ENCODE measurements at regions not wholly inside any gene's neighbourhood (a gene's known extent, or its start where the extent isn't known, plus 50 kb on each side); places are given as distances from the start of the nearest gene placed in this dataset.

GRCh38 chr9:13958672-13959071, 355.3 kb downstream of the NFIB start:
- Histone ChIP-seq H3K4me1 (ENCODE audit: control insufficient read depth, low read length) (no peaks in the 10 kb centered on the region), H3K27ac (ENCODE audit: low read depth, low read length) (no peak overlapping the region), H3K79me2 (ENCODE audit: control insufficient read depth, low read length) (no peaks in the 10 kb centered on the region), H3F3A (ENCODE audit: control insufficient read depth, insufficient read depth) (no peaks in the 10 kb centered on the region), H3K4me3 (ENCODE audit: low read length) (no peak overlapping the region), H3K4me2 (ENCODE audit: low read length) (no peak overlapping the region), H3K36me3 (ENCODE audit: control insufficient read depth, low read length) (no peaks in the 10 kb centered on the region), H3K9me2 (replicated peaks; ENCODE audit: control insufficient read depth, low read length) (no peaks in the 10 kb centered on the region), H3K9me3 (ENCODE audit: control insufficient read depth, insufficient read depth, low read length) (no peaks in the 10 kb centered on the region), H4K20me1 (ENCODE audit: control insufficient read depth, insufficient read depth, low read depth, low read length) (no peaks in the 10 kb centered on the region), H3K27me3 (ENCODE audit: control insufficient read depth, low read length) (no peaks in the 10 kb centered on the region)
- TF ChIP-seq EZH2phosphoT487 (IDR thresholded peaks at IDR 0.05; ENCODE audit: borderline replicate concordance, low read length) (no peak), CTCF (IDR thresholded peaks at IDR 0.05; ENCODE audit: low read depth, low read length, poor library complexity, severe bottlenecking) (no peak)

- Histone ChIP-seq H3K4me2 (ENCODE audit: low read length) (no peak overlapping the region), H3K27ac (ENCODE audit: low read depth, low read length) (no peak overlapping the region), H3F3A (ENCODE audit: control insufficient read depth, insufficient read depth) (no peaks in the 10 kb centered on the region), H3K9me2 (replicated peaks; ENCODE audit: control insufficient read depth, low read length) (no peaks in the 10 kb centered on the region), H3K9me3 (ENCODE audit: control insufficient read depth, insufficient read depth, low read length) (no peaks in the 10 kb centered on the region), H4K20me1 (ENCODE audit: control insufficient read depth, insufficient read depth, low read depth, low read length) (no peaks in the 10 kb centered on the region), H3K4me1 (ENCODE audit: control insufficient read depth, low read length) (no peaks in the 10 kb centered on the region), H3K27me3 (ENCODE audit: control insufficient read depth, low read length) (no peaks in the 10 kb centered on the region), H3K4me3 (ENCODE audit: low read length) (no peak overlapping the region), H3K79me2 (ENCODE audit: control insufficient read depth, low read length) (no peaks in the 10 kb centered on the region), H3K36me3 (ENCODE audit: control insufficient read depth, low read length) (no peaks in the 10 kb centered on the region)
- TF ChIP-seq EZH2phosphoT487 (IDR thresholded peaks at IDR 0.05; ENCODE audit: borderline replicate concordance, low read length) (no peak), CTCF (IDR thresholded peaks at IDR 0.05; ENCODE audit: low read depth, low read length, poor library complexity, severe bottlenecking) (no peak)
These were observed 356.9 kb downstream of the NFIB start for GRCh38 chr9:13957089-13957488.

- Histone ChIP-seq H3K4me2 (ENCODE audit: low read length) (no peak overlapping the region), H3F3A (ENCODE audit: control insufficient read depth, insufficient read depth) (no peaks in the 10 kb centered on the region), H3K27ac (ENCODE audit: low read depth, low read length) (no peak overlapping the region), H4K20me1 (ENCODE audit: control insufficient read depth, insufficient read depth, low read depth, low read length) (no peaks in the 10 kb centered on the region), H3K4me3 (ENCODE audit: low read length) (no peak overlapping the region), H3K27me3 (ENCODE audit: control insufficient read depth, low read length) (no peaks in the 10 kb centered on the region), H3K79me2 (ENCODE audit: control insufficient read depth, low read length) (no peaks in the 10 kb centered on the region), H3K36me3 (ENCODE audit: control insufficient read depth, low read length) (no peaks in the 10 kb centered on the region), H3K4me1 (ENCODE audit: control insufficient read depth, low read length) (no peaks in the 10 kb centered on the region), H3K9me2 (replicated peaks; ENCODE audit: control insufficient read depth, low read length) (no peaks in the 10 kb centered on the region), H3K9me3 (ENCODE audit: control insufficient read depth, insufficient read depth, low read length) (no peaks in the 10 kb centered on the region)
- TF ChIP-seq CTCF (IDR thresholded peaks at IDR 0.05; ENCODE audit: low read depth, low read length, poor library complexity, severe bottlenecking) (no peak), EZH2phosphoT487 (IDR thresholded peaks at IDR 0.05; ENCODE audit: borderline replicate concordance, low read length) (no peak)
These were observed 357.8 kb downstream of the NFIB start for GRCh38 chr9:13956107-13956506.

GRCh38 chr9:13952906-13953305, 361.0 kb downstream of the NFIB start:
- TF ChIP-seq EZH2phosphoT487 (IDR thresholded peaks at IDR 0.05; ENCODE audit: borderline replicate concordance, low read length) (no peak), CTCF (IDR thresholded peaks at IDR 0.05; ENCODE audit: low read depth, low read length, poor library complexity, severe bottlenecking) (no peak)
- H3K79me2 ChIP-seq (ENCODE audit: control insufficient read depth, low read length), result no peaks in the 10 kb centered on the region
- no peaks in the 10 kb centered on the region for H3K27me3 ChIP-seq (ENCODE audit: control insufficient read depth, low read length)
- no peaks in the 10 kb centered on the region for H3F3A ChIP-seq (ENCODE audit: control insufficient read depth, insufficient read depth)
- H3K9me3 ChIP-seq (ENCODE audit: control insufficient read depth, insufficient read depth, low read length), result no peaks in the 10 kb centered on the region
- no peaks in the 10 kb centered on the region for H3K9me2 ChIP-seq (replicated peaks; ENCODE audit: control insufficient read depth, low read length)
- no peak overlapping the region for H3K4me2 ChIP-seq (ENCODE audit: low read length)
- no peaks in the 10 kb centered on the region for H3K4me1 ChIP-seq (ENCODE audit: control insufficient read depth, low read length)
- H3K36me3 ChIP-seq (ENCODE audit: control insufficient read depth, low read length), result no peaks in the 10 kb centered on the region
- H3K4me3 ChIP-seq (ENCODE audit: low read length), result no peak overlapping the region
- no peak overlapping the region for H3K27ac ChIP-seq (ENCODE audit: low read depth, low read length)
- H4K20me1 ChIP-seq (ENCODE audit: control insufficient read depth, insufficient read depth, low read depth, low read length), result no peaks in the 10 kb centered on the region

Measured in DOHH2 (cell line).